ENCODE measurements at regions not wholly inside any gene's neighbourhood (a gene's known extent, or its start where the extent isn't known, plus 50 kb on each side); places are given as distances from the start of the nearest gene placed in this dataset.

DNA sequence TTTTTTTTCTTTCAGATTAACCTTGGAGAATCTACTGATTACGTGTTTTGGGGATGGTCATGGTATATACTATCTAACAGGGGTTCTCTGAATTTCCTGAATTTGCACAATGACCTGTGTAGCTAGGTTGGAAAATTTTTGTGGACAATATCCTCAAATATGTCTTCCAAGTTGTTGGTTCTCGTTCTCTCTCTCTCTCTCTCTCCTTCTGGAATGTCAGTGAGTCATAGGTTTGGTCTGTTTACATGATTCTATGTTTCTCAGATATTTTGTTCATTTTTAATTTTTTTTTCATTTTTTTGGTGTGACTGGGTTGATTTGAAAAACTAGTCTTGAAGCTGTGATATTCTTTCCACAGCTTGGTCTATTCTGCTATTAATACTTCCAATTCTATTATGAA, 604.0 kb upstream of the ANO3 start:
- intact Hi-C loops (cut with micrococcal nuclease), result no loop called here
- Mint-ChIP-seq H3K4me3 (no peak overlapping the region), H3K36me3 (peaks cover 9% of the 10 kb centered on the region), H3K27ac (no peak overlapping the region), H3K27me3 (ENCODE audit: low read depth in 2 of 2) (no peaks in the 10 kb centered on the region), H3K9me3 (peaks cover 16 to 17% of the 10 kb centered on the region in 2 donors), H3K4me1 (no peaks in the 10 kb centered on the region)
- no peaks in the 10 kb centered on the region for H3K27me3 ChIP-seq (ENCODE audit: control insufficient read depth, insufficient read depth, low read length)
- no peak overlapping the region for H3K27ac ChIP-seq (ENCODE audit: low read length)
- H3K4me3 ChIP-seq (ENCODE audit: low read length), result no peak overlapping the region
- DNase-seq (no peak), ATAC-seq (no peak)
- H3K36me3 ChIP-seq (ENCODE audit: control insufficient read depth, insufficient read depth, low read length), result no peaks in the 10 kb centered on the region
- TF ChIP-seq, protein P1, sequence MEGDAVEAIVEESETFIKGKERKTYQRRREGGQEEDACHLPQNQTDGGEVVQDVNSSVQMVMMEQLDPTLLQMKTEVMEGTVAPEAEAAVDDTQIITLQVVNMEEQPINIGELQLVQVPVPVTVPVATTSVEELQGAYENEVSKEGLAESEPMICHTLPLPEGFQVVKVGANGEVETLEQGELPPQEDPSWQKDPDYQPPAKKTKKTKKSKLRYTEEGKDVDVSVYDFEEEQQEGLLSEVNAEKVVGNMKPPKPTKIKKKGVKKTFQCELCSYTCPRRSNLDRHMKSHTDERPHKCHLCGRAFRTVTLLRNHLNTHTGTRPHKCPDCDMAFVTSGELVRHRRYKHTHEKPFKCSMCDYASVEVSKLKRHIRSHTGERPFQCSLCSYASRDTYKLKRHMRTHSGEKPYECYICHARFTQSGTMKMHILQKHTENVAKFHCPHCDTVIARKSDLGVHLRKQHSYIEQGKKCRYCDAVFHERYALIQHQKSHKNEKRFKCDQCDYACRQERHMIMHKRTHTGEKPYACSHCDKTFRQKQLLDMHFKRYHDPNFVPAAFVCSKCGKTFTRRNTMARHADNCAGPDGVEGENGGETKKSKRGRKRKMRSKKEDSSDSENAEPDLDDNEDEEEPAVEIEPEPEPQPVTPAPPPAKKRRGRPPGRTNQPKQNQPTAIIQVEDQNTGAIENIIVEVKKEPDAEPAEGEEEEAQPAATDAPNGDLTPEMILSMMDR (IDR thresholded peaks at IDR 0.05), result no peak
- peaks cover 9% of the 10 kb centered on the region for H3K9me3 ChIP-seq (ENCODE audit: control insufficient read depth, insufficient read depth, low read length)
- H3K4me1 ChIP-seq (ENCODE audit: control insufficient read depth, insufficient read depth, low read length), result no peaks in the 10 kb centered on the region
- WGBS (ENCODE audit: insufficient coverage), result 80% methylated on average over 1 of the region's 2 CpGs

DNA sequence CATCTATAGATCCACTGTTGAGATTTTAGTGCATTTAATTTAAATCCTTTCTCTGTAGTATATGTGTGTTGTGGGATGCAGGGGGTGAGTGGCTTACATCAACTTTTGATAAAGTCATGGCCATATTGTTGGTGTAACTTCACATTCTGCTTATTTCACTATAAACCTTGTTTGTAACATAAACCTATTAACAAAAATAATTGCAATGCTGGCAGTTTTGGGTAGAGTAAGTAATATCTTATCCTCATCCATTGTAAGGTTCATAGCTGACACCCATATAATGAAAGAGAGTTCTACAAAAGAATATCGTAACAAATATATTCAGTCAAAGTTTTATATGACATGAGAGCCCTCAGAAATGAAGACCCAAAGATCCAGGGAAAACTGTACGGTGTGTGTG, 601.7 kb upstream of the ANO3 start:
- no peaks in the 10 kb centered on the region for H3K27me3 Mint-ChIP-seq (ENCODE audit: low read depth in 2 of 2)
- Histone ChIP-seq H3K4me3 (ENCODE audit: low read length) (no peak overlapping the region), H3K27ac (ENCODE audit: low read length) (no peak overlapping the region), H3K9me3 (ENCODE audit: control insufficient read depth, insufficient read depth, low read length) (peaks cover 9% of the 10 kb centered on the region), H3K36me3 (ENCODE audit: control insufficient read depth, insufficient read depth, low read length) (no peaks in the 10 kb centered on the region), H3K4me1 (ENCODE audit: control insufficient read depth, insufficient read depth, low read length) (no peaks in the 10 kb centered on the region), H3K27me3 (ENCODE audit: control insufficient read depth, insufficient read depth, low read length) (no peaks in the 10 kb centered on the region)
- no peak overlapping the region for H3K4me3 Mint-ChIP-seq
- TF ChIP-seq, protein P1 (IDR thresholded peaks at IDR 0.05), result no peak
- no CpG with 5 or more reads among the region's 2 CpGs for WGBS (ENCODE audit: insufficient coverage)
- ATAC-seq (no peak), DNase-seq (no peak)
- H3K36me3 Mint-ChIP-seq, result peaks cover 9% of the 10 kb centered on the region
- peaks cover 11 to 12% of the 10 kb centered on the region in 2 donors for H3K9me3 Mint-ChIP-seq
- H3K4me1 Mint-ChIP-seq, result no peaks in the 10 kb centered on the region
- intact Hi-C loops (cut with micrococcal nuclease), result no loop called here
- no peak overlapping the region for H3K27ac Mint-ChIP-seq

DNA sequence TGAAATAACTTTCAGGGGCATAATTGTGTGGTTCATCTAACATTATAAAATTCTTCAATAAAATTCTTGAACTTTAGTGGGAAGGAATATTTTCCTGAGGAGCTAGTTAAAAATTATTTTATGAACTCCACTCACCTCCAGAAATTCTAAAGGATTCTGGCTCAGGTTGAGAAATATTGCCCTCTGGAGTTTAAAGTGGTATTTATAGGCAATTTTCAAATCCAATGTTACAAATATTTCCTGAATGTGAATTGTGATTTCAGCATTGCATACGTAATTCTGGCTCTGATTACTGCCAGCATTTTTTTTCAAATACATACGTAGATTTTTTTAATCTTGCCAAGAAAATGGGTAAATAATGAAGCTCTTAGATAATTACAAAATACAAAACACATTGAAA, 598.2 kb upstream of the ANO3 start:
- no peak overlapping the region for H3K27ac ChIP-seq (ENCODE audit: low read length)
- no peak for ATAC-seq
- Mint-ChIP-seq H3K27me3 (ENCODE audit: low read depth in 2 of 2) (no peaks in the 10 kb centered on the region), H3K36me3 (no peaks in the 10 kb centered on the region), H3K4me1 (no peaks in the 10 kb centered on the region), H3K9me3 (peaks cover 3 to 6% of the 10 kb centered on the region in 2 donors), H3K27ac (no peak overlapping the region), H3K4me3 (no peak overlapping the region)
- no CpG with 5 or more reads among the region's 2 CpGs for WGBS (ENCODE audit: insufficient coverage)
- H3K9me3 ChIP-seq (ENCODE audit: control insufficient read depth, insufficient read depth, low read length), result peaks cover 8% of the 10 kb centered on the region
- DNase-seq, result no peak
- H3K4me3 ChIP-seq (ENCODE audit: low read length), result no peak overlapping the region
- H3K4me1 ChIP-seq (ENCODE audit: control insufficient read depth, insufficient read depth, low read length), result no peaks in the 10 kb centered on the region
- TF ChIP-seq, protein P1 (IDR thresholded peaks at IDR 0.05), result no peak
- intact Hi-C loops (cut with micrococcal nuclease), result no loop called here
- no peaks in the 10 kb centered on the region for H3K36me3 ChIP-seq (ENCODE audit: control insufficient read depth, insufficient read depth, low read length)
- H3K27me3 ChIP-seq (ENCODE audit: control insufficient read depth, insufficient read depth, low read length), result no peaks in the 10 kb centered on the region

DNA sequence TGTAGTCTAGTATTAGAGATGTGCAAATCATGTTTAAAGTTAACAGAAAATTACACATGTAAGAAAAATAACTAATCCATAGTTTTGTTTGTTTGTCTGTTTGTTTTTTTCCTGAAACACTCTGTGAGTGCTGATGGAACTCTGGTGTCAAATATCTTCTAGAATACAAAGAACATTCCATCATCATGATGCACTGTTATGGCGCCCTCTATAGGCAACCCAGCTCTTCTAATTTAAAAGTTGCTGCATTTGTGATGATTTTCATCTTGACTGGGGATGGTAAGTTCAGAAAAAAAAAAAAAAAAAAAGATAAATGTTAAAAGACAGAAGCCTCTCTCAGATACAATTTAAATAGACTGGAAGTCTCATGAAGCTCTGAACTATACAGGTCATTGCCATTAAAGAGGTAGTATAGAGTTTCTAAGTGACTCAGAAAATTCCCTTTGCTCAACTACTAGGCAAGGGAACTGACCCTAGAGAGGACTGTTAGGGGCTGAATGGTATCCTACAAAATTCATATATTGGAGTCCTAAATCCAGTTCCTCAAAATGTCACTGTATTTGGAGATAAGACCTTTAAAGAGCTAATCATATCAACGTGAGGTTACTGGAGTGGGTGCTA, 597.2 kb upstream of the ANO3 start:
- Histone ChIP-seq H3K27ac (ENCODE audit: low read length) (no peak overlapping the region), H3K27me3 (ENCODE audit: control insufficient read depth, insufficient read depth, low read length) (no peaks in the 10 kb centered on the region), H3K4me1 (ENCODE audit: control insufficient read depth, insufficient read depth, low read length) (no peaks in the 10 kb centered on the region), H3K9me3 (ENCODE audit: control insufficient read depth, insufficient read depth, low read length) (no peaks in the 10 kb centered on the region), H3K4me3 (ENCODE audit: low read length) (no peak overlapping the region), H3K36me3 (ENCODE audit: control insufficient read depth, insufficient read depth, low read length) (no peaks in the 10 kb centered on the region)
- peaks cover 3 to 6% of the 10 kb centered on the region in 2 donors for H3K9me3 Mint-ChIP-seq
- ATAC-seq (no peak), DNase-seq (no peak)
- TF ChIP-seq, protein P1 (IDR thresholded peaks at IDR 0.05), result no peak
- H3K4me3 Mint-ChIP-seq, result no peak overlapping the region
- 57% methylated on average over 1 of the region's 2 CpGs for WGBS (ENCODE audit: insufficient coverage)
- H3K4me1 Mint-ChIP-seq, result no peaks in the 10 kb centered on the region
- H3K27me3 Mint-ChIP-seq (ENCODE audit: low read depth in 2 of 2), result no peaks in the 10 kb centered on the region
- H3K36me3 Mint-ChIP-seq, result no peaks in the 10 kb centered on the region
- H3K27ac Mint-ChIP-seq, result no peak overlapping the region
- intact Hi-C loops (cut with micrococcal nuclease), result no loop called here

Measured in natural killer cell (primary cell).